HCT116 (cell line): ENCODE measurements at regions not wholly inside any gene's neighbourhood (a gene's known extent, or its start where the extent isn't known, plus 50 kb on each side); places are given as distances from the start of the nearest gene placed in this dataset.

Source experiments
- ATAC-seq: fragments of 200-7000 bp; cut with Tn5 transposase; 2 replicates; pipeline ENCODE4 v1.9.1; 2020; ENCODE audit warnings: mild to moderate bottlenecking, moderate library complexity
- BruUV-seq: library from RNA; stranded (reverse); fragments of 400-500 nt; replicated peaks from 2 replicates; lab custom pipeline; 2021; lab: Mats Ljungman, UMichigan
- CTCF ChIA-PET: fragments of 300-600 bp; sonication (Branson Sonifier 250); formaldehyde crosslinking; loops from one replicate; lab custom pipeline; 2021; ENCODE audit warnings: antibody characterized with exemption; lab: Charles Lee
- POLR2A ChIA-PET: fragments of 300-600, 350-600 bp; sonication (Branson Sonifier 250); formaldehyde crosslinking; loops from one replicate; lab custom pipeline; 2021; ENCODE audit warnings: antibody characterized with exemption; lab: Charles Lee
- RAD21 ChIA-PET, 2 experiments: fragments of 300-600 bp; sonication (Branson Sonifier 250); formaldehyde crosslinking; loops; one replicate each; lab custom pipeline; 2023; ENCODE audit warnings: low total read pairs in 2 of 2; ENCODE audit not compliant: uncharacterized antibody in 2 of 2, unreplicated experiment in 2 of 2, low non-redundant PET in 1 of 2; lab: Charles Lee
- DNase-seq: peaks from one replicate; pipeline ENCODE4 v3.0.0-alpha.2; 2010; ENCODE audit warnings: low read depth, low spot score
- H2AFZ ChIP-seq: fragments of 200-600 bp; shearing (Covaris generic), sonication (generic); 2 replicates; pipeline ENCODE4 v1.6.1; 2017; ENCODE audit warnings: low read depth, mixed run types, mixed read lengths, antibody characterized with exemption, low read length; ENCODE audit not compliant: poor library complexity, severe bottlenecking
- H3K27ac ChIP-seq: 2 replicates; pipeline ENCODE4 v1.5.1; 2012; ENCODE audit warnings: low read depth, low read length
- H3K27me3 ChIP-seq: fragments of 200-600 bp; sonication (generic); 2 replicates; pipeline ENCODE4 v1.6.1; 2016; ENCODE audit warnings: mixed run types, low read length, mixed read lengths; ENCODE audit not compliant: insufficient read depth
- H3K36me3 ChIP-seq, 2 experiments: fragments of 200-500 bp in 1 of 2; fragments of 200-600 bp in 1 of 2; sonication (Bioruptor generic) in 1 of 2; sonication (generic) in 1 of 2; 2 replicates each; pipeline versions ENCODE4 v1.5.1 to v1.6.1; 2014 to 2016; ENCODE audit warnings: low read length in 2 of 2, inconsistent platforms in 1 of 2, mixed read lengths in 1 of 2, mixed run types in 1 of 2; ENCODE audit not compliant: insufficient read depth in 2 of 2, control insufficient read depth in 1 of 2
- H3K4me1 ChIP-seq, 2 experiments: fragments of 200-600 bp in 1 of 2; sonication (generic) in 1 of 2; 2 replicates each; pipeline versions ENCODE4 v1.5.1 to v1.6.1; 2012 to 2017; ENCODE audit warnings: low read length in 2 of 2, inconsistent platforms in 1 of 2, mild to moderate bottlenecking in 1 of 2, mixed read lengths in 1 of 2, mixed run types in 1 of 2, moderate library complexity in 1 of 2; ENCODE audit not compliant: insufficient read depth in 2 of 2, control insufficient read depth in 1 of 2
- H3K4me2 ChIP-seq: fragments of 200-600 bp; sonication (generic); 2 replicates; pipeline ENCODE4 v1.6.1; 2017; ENCODE audit warnings: mixed run types, low read length, mixed read lengths
- H3K4me3 ChIP-seq, 2 experiments: fragments of 200-600 bp in 1 of 2; sonication (generic) in 1 of 2; replicated peaks in 1 of 2; 2 replicates each; pipeline ENCODE4 v1.5.1; 2011 to 2016; ENCODE audit warnings: low read length in 2 of 2, control low read depth in 1 of 2, low read depth in 1 of 2, mild to moderate bottlenecking in 1 of 2, mixed read lengths in 1 of 2, mixed run types in 1 of 2
- H3K79me2 ChIP-seq: fragments of 200-600 bp; sonication (generic); 2 replicates; pipeline ENCODE4 v1.6.1; 2017; ENCODE audit warnings: mild to moderate bottlenecking, mixed run types, low read length, moderate library complexity, mixed read lengths; ENCODE audit not compliant: insufficient read depth
- H3K9ac ChIP-seq: fragments of 200-600 bp; sonication (generic); 2 replicates; pipeline ENCODE4 v1.6.1; 2016; ENCODE audit warnings: low read length, mixed read lengths
- H3K9me2 ChIP-seq: fragments of 200-600 bp; sonication (generic), shearing (Covaris generic); 2 replicates; pipeline ENCODE4 v1.6.1; 2017; ENCODE audit warnings: mixed run types, mild to moderate bottlenecking, moderate library complexity; ENCODE audit not compliant: insufficient read depth
- H3K9me3 ChIP-seq, 2 experiments: fragments of 200-500 bp in 1 of 2; fragments of 200-600 bp in 1 of 2; sonication (Bioruptor generic) in 1 of 2; sonication (generic) in 1 of 2; 2 replicates each; pipeline ENCODE4 v1.6.1; 2014 to 2017; ENCODE audit warnings: low read length in 2 of 2, mixed read lengths in 2 of 2, inconsistent platforms in 1 of 2, low read depth in 1 of 2, mild to moderate bottlenecking in 1 of 2, mixed run types in 1 of 2, moderate library complexity in 1 of 2; ENCODE audit not compliant: control insufficient read depth in 1 of 2, insufficient read depth in 1 of 2
- H4K20me1 ChIP-seq: fragments of 200-600 bp; sonication (generic), shearing (Covaris generic); 2 replicates; pipeline ENCODE4 v1.6.1; 2017; ENCODE audit warnings: mixed run types, mild to moderate bottlenecking, moderate library complexity; ENCODE audit not compliant: insufficient read depth
- ZBTB33 ChIP-seq: IDR thresholded peaks from 2 replicates; pipeline ENCODE4 v1.6.1; 2011; ENCODE audit warnings: mild to moderate bottlenecking, low read length, moderate library complexity; ENCODE audit not compliant: insufficient replicate concordance; ENCODE audit errors: extremely low read depth
- ZNF274 ChIP-seq: fragments of 200-500 bp; sonication (Bioruptor generic); IDR thresholded peaks from 2 replicates; pipeline ENCODE4 v1.6.1; 2014; ENCODE audit warnings: mild to moderate bottlenecking, low read depth, low read length, inconsistent platforms
- intact Hi-C: fragments of 100-400 bp; cut with micrococcal nuclease; formaldehyde crosslinking; loops from 2 replicates; pipeline ENCODE4 v1.10.0; 2022
- TF ChIP-seq, protein P1 (sequence below): IDR thresholded peaks from 2 replicates; pipeline ENCODE4 v1.6.1; 2012; ENCODE audit warnings: low read depth

GRCh38 chr2:144280009-144280408 is 239.9 kb downstream of the ZEB2 start:
- CTCF ChIA-PET: no interaction called here
- no peak for DNase-seq
- RAD21 ChIA-PET: no interaction called here

More at GRCh38 chr2:144280009-144280408, 239.9 kb downstream of the ZEB2 start:
- Histone ChIP-seq H3K27me3 (no peaks in the 10 kb centered on the region), H3K9ac (no peak overlapping the region), H4K20me1 (no peaks in the 10 kb centered on the region)
- TF ChIP-seq ZNF274: no peak
- TF ChIP-seq, protein P1, sequence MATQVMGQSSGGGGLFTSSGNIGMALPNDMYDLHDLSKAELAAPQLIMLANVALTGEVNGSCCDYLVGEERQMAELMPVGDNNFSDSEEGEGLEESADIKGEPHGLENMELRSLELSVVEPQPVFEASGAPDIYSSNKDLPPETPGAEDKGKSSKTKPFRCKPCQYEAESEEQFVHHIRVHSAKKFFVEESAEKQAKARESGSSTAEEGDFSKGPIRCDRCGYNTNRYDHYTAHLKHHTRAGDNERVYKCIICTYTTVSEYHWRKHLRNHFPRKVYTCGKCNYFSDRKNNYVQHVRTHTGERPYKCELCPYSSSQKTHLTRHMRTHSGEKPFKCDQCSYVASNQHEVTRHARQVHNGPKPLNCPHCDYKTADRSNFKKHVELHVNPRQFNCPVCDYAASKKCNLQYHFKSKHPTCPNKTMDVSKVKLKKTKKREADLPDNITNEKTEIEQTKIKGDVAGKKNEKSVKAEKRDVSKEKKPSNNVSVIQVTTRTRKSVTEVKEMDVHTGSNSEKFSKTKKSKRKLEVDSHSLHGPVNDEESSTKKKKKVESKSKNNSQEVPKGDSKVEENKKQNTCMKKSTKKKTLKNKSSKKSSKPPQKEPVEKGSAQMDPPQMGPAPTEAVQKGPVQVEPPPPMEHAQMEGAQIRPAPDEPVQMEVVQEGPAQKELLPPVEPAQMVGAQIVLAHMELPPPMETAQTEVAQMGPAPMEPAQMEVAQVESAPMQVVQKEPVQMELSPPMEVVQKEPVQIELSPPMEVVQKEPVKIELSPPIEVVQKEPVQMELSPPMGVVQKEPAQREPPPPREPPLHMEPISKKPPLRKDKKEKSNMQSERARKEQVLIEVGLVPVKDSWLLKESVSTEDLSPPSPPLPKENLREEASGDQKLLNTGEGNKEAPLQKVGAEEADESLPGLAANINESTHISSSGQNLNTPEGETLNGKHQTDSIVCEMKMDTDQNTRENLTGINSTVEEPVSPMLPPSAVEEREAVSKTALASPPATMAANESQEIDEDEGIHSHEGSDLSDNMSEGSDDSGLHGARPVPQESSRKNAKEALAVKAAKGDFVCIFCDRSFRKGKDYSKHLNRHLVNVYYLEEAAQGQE: no peak
- TF ChIP-seq ZBTB33: no peak
- TF ChIP-seq, all 23 proteins: peak for 0
- ATAC-seq: no peak
- Histone ChIP-seq H3K79me2 (no peaks in the 10 kb centered on the region; the same call in 1 of the 2 replicates), H3K36me3 (no peaks in the 10 kb centered on the region), H3K27ac (no peak overlapping the region), H3K4me2 (no peak overlapping the region), H3K4me1 (no peaks in the 10 kb centered on the region), H3K9me3 (no peaks in the 10 kb centered on the region), H3K9me2 (no peaks in the 10 kb centered on the region), H3K4me3 (no peak overlapping the region), H2AFZ (no peak overlapping the region)
- BruUV-seq: no TSS peak
- POLR2A ChIA-PET: no interaction called here
- intact Hi-C loops: no loop called here
